ENCODE measurements at regions not wholly inside any gene's neighbourhood (a gene's known extent, or its start where the extent isn't known, plus 50 kb on each side); places are given as distances from the start of the nearest gene placed in this dataset.

- no peak for DNase-seq
These were observed 205.9 kb downstream of the IKZF2 start for GRCh38 chr2:212945526-212945925.

GRCh38 chr2:212943351-212943750 lies 208.1 kb downstream of the IKZF2 start:
- DNase-seq = no peak

- DNase-seq = no peak
These were observed 210.1 kb downstream of the IKZF2 start for GRCh38 chr2:212941361-212941760.

- peak; percentile 98 for DNase-seq
These were observed 210.6 kb downstream of the IKZF2 start for GRCh38 chr2:212940816-212941215.

GRCh38 chr2:212939777-212940531 lies 211.5 kb downstream of the IKZF2 start:
- DNase-seq = peak; percentile 94

- DNase-seq = no peak
These were observed 213.1 kb downstream of the IKZF2 start for GRCh38 chr2:212938144-212938793.

GRCh38 chr2:212936572-212936971 lies 214.8 kb downstream of the IKZF2 start:
- no peak for DNase-seq

GRCh38 chr2:212935752-212936151 lies 215.7 kb downstream of the IKZF2 start:
- DNase-seq = no peak

- no peak for DNase-seq
These were observed 220.1 kb downstream of the IKZF2 start for GRCh38 chr2:212931271-212931670.

- no peak for DNase-seq
These were observed 220.7 kb downstream of the IKZF2 start for GRCh38 chr2:212930556-212931260.

GRCh38 chr2:212929971-212930370 lies 221.4 kb downstream of the IKZF2 start:
- DNase-seq = no peak

- no peak for DNase-seq
These were observed 222.3 kb downstream of the IKZF2 start for GRCh38 chr2:212929116-212929515.

GRCh38 chr2:212928681-212929080 lies 222.7 kb downstream of the IKZF2 start:
- no peak for DNase-seq

- no peak for DNase-seq
These were observed 224.5 kb downstream of the IKZF2 start for GRCh38 chr2:212926940-212927339.

- no peak for DNase-seq
These were observed 228.0 kb downstream of the IKZF2 start for GRCh38 chr2:212923393-212923792.

- no peak for DNase-seq
These were observed 228.7 kb downstream of the IKZF2 start for GRCh38 chr2:212922701-212923100.

GRCh38 chr2:212921711-212922110 lies 229.7 kb downstream of the IKZF2 start:
- DNase-seq = no peak

GRCh38 chr2:212921061-212921460 lies 230.4 kb downstream of the IKZF2 start:
- no peak for DNase-seq

- DNase-seq = no peak
These were observed 232.2 kb downstream of the IKZF2 start for GRCh38 chr2:212919238-212919637.

- DNase-seq = no peak
These were observed 233.1 kb downstream of the IKZF2 start for GRCh38 chr2:212918336-212918735.

- DNase-seq = no peak
These were observed 236.2 kb downstream of the IKZF2 start for GRCh38 chr2:212915121-212915782.

GRCh38 chr2:212914392-212914791 lies 237.0 kb downstream of the IKZF2 start:
- no peak for DNase-seq

- no peak for DNase-seq
These were observed 237.6 kb downstream of the IKZF2 start for GRCh38 chr2:212913640-212914306.
